Ishikawa (cell line): ENCODE measurements at regions not wholly inside any gene's neighbourhood (a gene's known extent, or its start where the extent isn't known, plus 50 kb on each side); places are given as distances from the start of the nearest gene placed in this dataset.
A peak's percentile ranks its signal among the peaks of the same experiment; 100 is the strongest.

Experiments used
- CEBPB ChIP-seq: IDR thresholded peaks from 2 replicates; pipeline ENCODE4 v1.6.1; 2012
- CREB1 ChIP-seq: IDR thresholded peaks from 2 replicates; pipeline ENCODE4 v1.6.1; 2012; ENCODE audit warnings: low read depth
- EGR1 ChIP-seq: IDR thresholded peaks from 2 replicates; pipeline ENCODE4 v1.6.1; 2012
- EP300 ChIP-seq: IDR thresholded peaks from 2 replicates; pipeline ENCODE4 v1.6.1; 2012; ENCODE audit warnings: borderline replicate concordance
- FOXM1 ChIP-seq: IDR thresholded peaks from 2 replicates; pipeline ENCODE4 v1.6.1; 2012; ENCODE audit warnings: low read depth, borderline replicate concordance
- NFIC ChIP-seq: IDR thresholded peaks from 2 replicates; pipeline ENCODE4 v1.6.1; 2012
- RAD21 ChIP-seq: IDR thresholded peaks from 2 replicates; pipeline ENCODE4 v1.6.1; 2012; ENCODE audit warnings: low read depth
- TAF1 ChIP-seq: IDR thresholded peaks from 2 replicates; pipeline ENCODE4 v1.6.1; 2012; ENCODE audit warnings: low read depth, mild to moderate bottlenecking
- TCF12 ChIP-seq: IDR thresholded peaks from 2 replicates; pipeline ENCODE4 v1.6.1; 2012; ENCODE audit warnings: low read depth
- TEAD4 ChIP-seq: IDR thresholded peaks from 2 replicates; pipeline ENCODE4 v1.6.1; 2012
- YY1 ChIP-seq: IDR thresholded peaks from 2 replicates; pipeline ENCODE4 v1.6.1; 2012; ENCODE audit warnings: low read depth
- ZBTB7A ChIP-seq: IDR thresholded peaks from 2 replicates; pipeline ENCODE4 v1.6.1; 2012; ENCODE audit warnings: low read depth
- TF ChIP-seq, protein P1 (sequence below): IDR thresholded peaks from 2 replicates; pipeline ENCODE4 v1.6.1; 2012
- TF ChIP-seq, protein P2 (sequence below): IDR thresholded peaks from 2 replicates; pipeline ENCODE4 v1.6.1; 2012; ENCODE audit warnings: low read depth, mild to moderate bottlenecking
- TF ChIP-seq, protein P3 (sequence below): IDR thresholded peaks from 2 replicates; pipeline ENCODE4 v1.6.1; 2012

DNA sequence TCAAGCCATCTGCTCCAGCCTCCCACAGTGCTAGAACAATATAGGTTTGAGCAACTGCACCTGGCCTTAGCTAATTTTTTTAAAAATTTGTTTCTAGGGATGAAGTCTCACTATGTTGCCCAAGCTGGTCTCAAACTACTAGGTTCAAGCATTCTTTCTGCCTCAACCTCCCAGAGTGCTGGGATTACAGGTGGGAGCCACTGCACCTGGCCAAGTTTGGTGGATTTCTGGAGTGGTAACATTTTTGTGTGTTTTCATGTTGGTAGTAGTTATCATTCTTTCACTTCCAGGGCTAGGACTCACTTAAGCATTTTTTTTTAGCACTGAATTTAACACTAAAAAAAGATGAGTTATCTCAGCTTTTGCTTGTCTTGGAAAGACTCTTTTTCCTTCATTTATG is 328.0 kb upstream of the RGS6 start:
- TF ChIP-seq, protein P1, sequence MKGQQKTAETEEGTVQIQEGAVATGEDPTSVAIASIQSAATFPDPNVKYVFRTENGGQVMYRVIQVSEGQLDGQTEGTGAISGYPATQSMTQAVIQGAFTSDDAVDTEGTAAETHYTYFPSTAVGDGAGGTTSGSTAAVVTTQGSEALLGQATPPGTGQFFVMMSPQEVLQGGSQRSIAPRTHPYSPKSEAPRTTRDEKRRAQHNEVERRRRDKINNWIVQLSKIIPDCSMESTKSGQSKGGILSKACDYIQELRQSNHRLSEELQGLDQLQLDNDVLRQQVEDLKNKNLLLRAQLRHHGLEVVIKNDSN: no peak
- TF ChIP-seq YY1 (no peak), TCF12 (no peak), NFIC (no peak), CREB1 (no peak)
- TF ChIP-seq, protein P2, sequence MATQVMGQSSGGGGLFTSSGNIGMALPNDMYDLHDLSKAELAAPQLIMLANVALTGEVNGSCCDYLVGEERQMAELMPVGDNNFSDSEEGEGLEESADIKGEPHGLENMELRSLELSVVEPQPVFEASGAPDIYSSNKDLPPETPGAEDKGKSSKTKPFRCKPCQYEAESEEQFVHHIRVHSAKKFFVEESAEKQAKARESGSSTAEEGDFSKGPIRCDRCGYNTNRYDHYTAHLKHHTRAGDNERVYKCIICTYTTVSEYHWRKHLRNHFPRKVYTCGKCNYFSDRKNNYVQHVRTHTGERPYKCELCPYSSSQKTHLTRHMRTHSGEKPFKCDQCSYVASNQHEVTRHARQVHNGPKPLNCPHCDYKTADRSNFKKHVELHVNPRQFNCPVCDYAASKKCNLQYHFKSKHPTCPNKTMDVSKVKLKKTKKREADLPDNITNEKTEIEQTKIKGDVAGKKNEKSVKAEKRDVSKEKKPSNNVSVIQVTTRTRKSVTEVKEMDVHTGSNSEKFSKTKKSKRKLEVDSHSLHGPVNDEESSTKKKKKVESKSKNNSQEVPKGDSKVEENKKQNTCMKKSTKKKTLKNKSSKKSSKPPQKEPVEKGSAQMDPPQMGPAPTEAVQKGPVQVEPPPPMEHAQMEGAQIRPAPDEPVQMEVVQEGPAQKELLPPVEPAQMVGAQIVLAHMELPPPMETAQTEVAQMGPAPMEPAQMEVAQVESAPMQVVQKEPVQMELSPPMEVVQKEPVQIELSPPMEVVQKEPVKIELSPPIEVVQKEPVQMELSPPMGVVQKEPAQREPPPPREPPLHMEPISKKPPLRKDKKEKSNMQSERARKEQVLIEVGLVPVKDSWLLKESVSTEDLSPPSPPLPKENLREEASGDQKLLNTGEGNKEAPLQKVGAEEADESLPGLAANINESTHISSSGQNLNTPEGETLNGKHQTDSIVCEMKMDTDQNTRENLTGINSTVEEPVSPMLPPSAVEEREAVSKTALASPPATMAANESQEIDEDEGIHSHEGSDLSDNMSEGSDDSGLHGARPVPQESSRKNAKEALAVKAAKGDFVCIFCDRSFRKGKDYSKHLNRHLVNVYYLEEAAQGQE: no peak

DNA sequence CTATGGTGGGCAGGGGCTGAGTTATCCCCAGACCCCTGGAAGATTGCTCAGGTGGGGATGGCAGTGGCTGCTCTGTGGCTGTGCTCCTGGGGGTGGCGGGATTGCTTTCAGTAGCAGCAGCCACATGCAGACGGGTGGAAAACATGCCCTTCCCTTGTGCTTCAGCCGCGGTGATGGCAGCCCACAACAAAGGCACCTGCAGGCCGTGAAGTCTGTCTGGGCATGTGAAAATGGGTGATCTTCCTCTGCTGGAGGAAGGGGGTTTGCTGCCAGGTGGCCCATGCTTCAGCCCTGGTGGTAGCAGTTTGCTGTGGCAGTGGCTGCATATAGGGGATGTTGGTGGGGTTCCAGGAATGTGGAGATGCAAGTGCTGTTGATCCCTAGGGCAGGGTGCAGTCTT is 326.2 kb upstream of the RGS6 start:
- no peak for TF ChIP-seq EGR1

DNA sequence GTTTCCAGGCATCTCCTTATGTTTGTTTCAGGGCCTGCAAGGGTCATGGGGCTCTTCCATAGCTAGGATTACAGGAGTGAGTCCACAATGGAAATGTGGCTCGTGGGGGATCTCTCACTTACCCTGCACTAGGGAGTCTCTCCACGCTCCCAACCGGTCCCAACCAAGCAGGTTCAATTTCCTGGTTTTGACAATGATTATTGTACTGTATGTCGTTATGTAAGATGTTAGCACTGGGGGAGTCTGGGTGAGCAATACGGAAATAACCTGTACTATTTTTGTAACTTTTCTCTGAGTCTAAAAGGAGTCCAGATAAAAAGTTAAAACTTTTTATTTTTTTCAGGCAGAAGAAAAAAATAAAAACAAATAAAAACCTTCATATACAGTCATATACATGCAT is 325.7 kb upstream of the RGS6 start:
- TF ChIP-seq, protein P2: no peak
- TF ChIP-seq TEAD4: no peak
- TF ChIP-seq, protein P1: no peak
- TF ChIP-seq ZBTB7A: no peak
- TF ChIP-seq EGR1: no peak
- no peak for TF ChIP-seq FOXM1
- TF ChIP-seq, protein P3, sequence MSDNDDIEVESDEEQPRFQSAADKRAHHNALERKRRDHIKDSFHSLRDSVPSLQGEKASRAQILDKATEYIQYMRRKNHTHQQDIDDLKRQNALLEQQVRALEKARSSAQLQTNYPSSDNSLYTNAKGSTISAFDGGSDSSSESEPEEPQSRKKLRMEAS: no peak
- no peak for TF ChIP-seq CREB1
- TF ChIP-seq EP300: no peak
- TF ChIP-seq YY1: no peak
- TF ChIP-seq TAF1: no peak
- no peak for TF ChIP-seq TCF12
- TF ChIP-seq NFIC: no peak
- TF ChIP-seq RAD21: no peak
- no peak for TF ChIP-seq CEBPB

GRCh38 chr14:71607056-71607455 is 325.2 kb upstream of the RGS6 start:
- TF ChIP-seq CREB1: no peak

DNA sequence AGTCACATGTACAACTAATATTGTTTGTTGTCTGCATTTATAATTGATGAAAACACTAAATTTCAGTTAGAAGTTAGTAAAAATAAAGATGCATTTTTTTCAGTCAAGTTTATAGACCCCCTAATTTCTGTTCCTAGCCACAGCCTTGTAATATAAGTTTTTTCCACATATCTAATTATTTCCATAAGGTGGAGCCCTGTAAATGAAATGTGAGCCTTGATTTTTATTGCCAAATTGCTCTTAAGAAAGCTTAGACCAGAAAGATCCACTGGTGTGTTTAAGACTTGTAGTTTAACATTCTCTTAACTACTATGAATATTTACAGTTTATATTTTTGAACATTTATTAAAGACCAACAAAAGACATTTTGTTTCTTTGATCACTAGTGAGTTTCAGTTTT is 322.1 kb upstream of the RGS6 start:
- TF ChIP-seq RAD21: peak; percentile 2; the same call in 1 of the 2 replicates
- TF ChIP-seq, protein P3: no peak

DNA sequence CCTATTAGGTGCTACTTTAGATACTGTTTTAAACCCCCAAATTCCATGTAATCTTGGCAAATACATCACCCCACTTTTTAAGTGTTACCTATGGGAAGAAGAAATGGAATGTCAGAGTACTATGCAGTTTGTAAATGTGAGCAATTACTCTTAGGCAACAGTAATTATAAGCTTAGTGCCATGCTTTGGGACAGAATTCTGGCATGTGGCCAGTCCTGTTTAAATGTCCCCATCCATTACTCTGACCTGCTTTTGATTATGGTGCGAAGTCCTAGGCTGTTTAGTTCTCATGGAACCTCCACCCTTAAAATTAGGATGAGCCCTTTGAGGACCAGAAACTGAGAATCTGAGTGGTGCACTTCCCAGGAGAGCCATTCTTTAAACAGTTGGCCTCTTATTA is 321.4 kb upstream of the RGS6 start:
- no peak for TF ChIP-seq EP300
- TF ChIP-seq NFIC: peak; percentile 74
- peak; percentile 48; the same call in 1 of the 2 replicates for TF ChIP-seq CEBPB

- TF ChIP-seq, protein P2: no peak
- TF ChIP-seq TEAD4 (no peak), EGR1 (no peak), TAF1 (no peak), CEBPB (no peak), EP300 (no peak), YY1 (no peak)
Observed at GRCh38 chr14:71613168-71613567, 319.1 kb upstream of the RGS6 start.
